ENCODE measurements at regions not wholly inside any gene's neighbourhood (a gene's known extent, or its start where the extent isn't known, plus 50 kb on each side); places are given as distances from the start of the nearest gene placed in this dataset.
"Not testable (repeated sequence)": the region's sequence is repeated elsewhere in the genome, so short reads cannot be mapped to it uniquely, and the experiment has no call there.

DNA sequence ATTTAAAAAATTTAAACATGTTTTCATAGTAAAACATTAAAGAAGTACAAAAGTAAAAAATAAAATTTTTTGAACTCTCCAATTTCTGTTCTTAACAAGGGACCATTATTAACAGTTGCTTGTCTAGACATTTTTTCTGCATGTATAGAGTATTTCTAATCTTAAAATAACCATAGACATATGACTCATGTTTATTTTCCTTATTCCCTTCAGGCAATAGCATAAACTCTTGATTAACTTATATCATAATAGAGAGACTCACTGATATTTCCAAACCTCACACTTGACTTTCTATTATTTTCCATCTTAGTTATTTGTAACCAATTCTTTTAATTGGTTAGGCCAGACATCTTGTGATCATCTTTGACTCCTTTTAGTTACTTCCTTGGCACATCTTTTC, 325.6 kb upstream of the SOX14 start:
- DNase-seq (ENCODE audit: low spot score), result no peak

DNA sequence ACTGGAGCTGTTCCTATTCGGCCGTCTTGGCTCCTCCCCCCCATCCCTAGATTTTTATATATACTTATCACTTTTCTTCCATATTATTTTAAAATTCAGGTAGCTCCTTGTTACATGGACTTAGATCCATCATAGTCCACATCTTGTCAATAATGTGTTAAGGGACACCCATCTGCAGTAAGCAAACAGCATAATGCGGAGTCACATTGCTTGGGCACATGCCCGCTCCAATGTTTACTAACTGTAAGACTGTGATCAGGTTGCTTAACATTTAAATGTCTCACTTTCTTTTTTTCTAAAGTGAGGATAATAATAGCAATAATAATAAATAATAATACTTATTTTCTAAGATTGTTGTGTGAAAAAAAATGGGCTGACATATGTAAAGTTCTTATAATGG, 303.2 kb upstream of the SOX14 start:
- DNase-seq (ENCODE audit: low spot score), result no peak

DNA sequence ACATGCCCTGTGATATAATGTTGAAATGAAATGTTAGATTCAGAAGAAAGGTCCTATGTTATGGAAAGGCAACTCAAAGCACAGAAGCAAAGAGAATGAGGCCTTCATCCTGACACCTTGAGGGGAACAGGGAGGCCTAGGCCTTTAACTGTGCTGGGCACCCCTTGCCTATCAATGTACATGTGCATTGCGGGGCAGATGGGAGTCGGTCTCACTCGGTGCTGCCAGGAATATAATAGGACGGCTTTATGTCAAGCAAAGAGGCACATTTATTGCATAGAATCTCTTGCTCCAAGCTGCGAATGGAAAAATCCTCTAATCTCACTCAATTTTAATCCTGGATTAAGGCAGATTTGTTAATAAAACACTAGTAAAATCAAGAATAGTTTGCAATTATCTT, 301.0 kb upstream of the SOX14 start:
- no peak for DNase-seq (ENCODE audit: low spot score)

DNA sequence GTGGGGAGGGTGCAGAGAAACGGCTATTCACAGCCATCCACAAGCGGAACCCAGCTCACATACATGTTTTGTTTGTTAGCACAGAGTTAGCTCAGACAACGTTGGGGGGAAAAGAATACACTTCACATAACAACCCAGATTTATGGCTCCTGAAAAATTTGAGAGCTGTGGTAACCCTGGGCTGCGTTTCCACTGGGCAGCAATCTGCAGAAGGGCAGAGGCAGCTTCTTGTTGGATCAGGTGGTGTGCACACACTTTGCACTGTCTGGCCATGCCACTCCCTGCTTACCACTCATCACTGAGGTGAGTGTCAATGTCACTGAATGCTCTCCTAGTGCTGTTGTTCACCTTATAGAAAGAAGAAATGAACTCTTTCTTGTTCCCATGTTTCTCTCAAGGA, 299.8 kb upstream of the SOX14 start:
- DNase-seq (ENCODE audit: low spot score), result no peak

DNA sequence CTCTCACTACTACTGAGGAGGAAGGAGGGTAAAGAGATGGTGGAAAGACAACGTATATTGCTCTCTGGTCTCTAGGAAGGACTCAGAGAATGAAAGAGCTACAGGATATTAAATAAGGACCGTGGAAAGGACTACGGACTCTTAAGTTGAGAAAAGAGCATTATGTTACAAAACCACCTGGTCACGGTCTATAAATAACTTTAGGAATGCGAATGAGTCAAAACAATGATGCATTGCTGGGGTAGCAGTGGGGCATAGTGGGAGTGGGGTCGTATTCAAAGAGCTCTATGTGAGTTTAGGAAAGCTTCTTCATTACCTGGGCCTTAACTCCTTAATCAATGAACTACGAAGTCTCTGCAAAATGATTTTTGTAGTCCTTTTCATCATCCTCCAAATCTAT, 295.7 kb upstream of the SOX14 start:
- DNase-seq (ENCODE audit: low spot score), result no peak

DNA sequence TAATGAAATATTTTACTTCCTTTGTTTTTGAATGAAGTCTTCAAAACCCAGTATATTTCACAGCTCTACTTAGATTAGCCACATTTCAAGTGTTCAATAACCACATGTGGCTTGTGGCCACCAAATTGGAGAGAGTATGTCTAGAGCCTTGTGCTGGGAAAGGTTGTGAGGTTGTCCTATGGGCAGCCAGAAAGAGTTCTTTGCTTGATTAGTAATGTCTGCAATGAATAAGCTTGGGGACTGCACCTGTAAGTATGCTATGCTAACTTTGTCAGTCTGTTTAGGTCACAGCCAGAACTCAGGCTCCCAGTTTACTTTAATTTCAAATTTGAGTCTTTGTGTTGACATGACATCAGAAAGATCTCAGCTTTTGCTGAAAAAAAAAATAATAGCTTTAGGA, 294.9 kb upstream of the SOX14 start:
- DNase-seq (ENCODE audit: low spot score), result no peak

DNA sequence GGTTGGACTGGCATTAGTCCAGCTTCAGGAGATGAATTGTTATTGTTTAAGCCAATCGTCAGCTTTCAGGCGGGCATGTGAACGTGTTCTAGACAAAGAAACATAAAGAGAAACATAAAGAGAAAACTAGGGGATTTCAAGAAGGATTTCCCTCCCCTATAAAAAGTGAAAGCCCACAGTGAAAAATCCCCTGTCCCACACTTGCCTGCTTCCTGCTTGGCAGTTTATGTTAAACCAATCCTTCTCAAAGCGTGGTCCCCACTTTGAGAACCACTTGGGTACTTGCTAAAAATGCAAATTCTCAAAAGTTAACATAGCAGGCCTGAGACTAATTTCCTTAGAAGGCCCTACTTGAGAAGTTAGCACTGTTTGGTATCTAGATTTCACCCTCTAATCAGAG, 293.0 kb upstream of the SOX14 start:
- no peak for DNase-seq (ENCODE audit: low spot score)

DNA sequence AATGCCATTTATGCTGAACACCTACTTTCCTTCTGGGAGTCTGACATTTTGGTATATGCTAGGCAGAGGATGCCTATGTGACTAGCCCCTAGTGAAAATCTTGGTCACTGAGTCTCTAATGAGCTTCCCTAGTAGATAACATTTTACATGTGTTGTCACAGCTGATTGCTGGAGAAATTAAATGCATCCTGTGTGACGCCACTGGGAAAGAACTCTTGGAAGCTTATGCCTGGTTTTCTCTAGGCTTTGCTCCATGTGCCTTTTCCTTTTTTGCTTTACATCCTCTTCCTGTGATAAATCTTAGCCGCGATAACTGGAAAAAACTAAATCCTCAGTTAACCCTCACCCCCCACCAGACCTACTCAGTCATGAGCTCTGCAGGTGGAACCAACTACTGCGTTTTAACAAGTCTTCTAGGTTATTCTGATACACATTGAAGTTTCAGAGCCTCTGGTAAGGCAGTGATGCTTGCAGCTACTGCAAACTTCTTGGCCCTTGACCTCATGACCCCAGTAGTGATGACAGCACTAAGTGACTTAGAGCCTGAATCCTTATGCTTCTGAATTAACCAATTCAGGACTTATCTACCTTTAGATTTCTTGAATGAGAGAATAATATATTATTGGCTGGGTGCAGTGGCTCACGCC, 292.4 kb upstream of the SOX14 start:
- no peak for DNase-seq (ENCODE audit: low spot score)

DNA sequence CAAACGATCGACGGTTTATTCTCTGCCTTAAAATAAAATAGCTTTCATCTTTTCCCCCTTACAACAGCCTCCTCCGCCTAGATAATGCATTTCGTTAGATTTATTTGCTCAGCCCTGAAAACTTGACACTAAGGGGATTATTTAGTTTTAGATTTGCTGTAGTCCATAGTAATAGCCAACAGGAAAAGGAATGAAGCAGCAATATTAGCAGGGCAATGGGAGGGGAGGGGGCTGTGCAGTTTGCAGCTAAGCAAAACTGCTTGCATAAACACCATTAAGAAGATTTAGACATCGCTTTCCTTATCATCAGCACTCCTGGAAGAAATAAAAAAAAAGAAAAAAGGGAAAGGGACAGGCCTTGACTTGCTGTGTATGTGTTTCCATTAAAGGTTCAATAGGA, 286.5 kb upstream of the SOX14 start:
- no peak for DNase-seq (ENCODE audit: low spot score)

DNA sequence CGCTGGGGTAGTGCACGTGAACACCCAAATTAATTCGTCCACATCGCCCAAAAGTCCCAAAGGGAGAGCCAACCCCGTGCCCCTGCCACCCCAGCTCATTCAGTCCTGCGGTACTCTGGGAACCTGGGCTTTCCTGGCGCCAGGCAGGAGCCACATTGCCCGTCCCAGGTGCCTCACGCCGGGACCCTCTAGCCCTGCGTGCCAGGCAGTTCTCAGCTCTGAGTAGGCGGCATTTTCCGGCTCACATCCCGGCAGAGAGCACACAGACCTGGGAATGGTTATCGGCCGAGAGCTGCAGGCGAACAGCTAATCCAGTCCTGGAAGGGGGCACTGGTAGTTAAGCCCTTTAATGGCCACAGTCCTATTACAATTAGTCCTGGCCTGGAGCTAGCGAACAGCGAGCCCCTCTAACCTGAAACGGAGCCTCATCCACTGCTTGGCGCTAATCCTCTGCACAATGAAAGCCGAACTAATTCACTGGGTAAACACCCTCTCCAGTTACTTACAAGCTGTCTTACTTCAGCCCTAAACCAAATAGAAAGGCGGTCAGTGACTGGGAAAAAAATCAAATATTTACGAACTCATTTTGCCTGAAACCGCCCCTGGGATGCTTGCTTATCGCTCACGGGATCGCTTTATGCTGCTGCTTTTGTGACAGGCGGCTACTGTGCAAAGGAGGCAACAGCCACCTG, 254.6 kb upstream of the SOX14 start:
- no peak for DNase-seq (ENCODE audit: low spot score)

DNA sequence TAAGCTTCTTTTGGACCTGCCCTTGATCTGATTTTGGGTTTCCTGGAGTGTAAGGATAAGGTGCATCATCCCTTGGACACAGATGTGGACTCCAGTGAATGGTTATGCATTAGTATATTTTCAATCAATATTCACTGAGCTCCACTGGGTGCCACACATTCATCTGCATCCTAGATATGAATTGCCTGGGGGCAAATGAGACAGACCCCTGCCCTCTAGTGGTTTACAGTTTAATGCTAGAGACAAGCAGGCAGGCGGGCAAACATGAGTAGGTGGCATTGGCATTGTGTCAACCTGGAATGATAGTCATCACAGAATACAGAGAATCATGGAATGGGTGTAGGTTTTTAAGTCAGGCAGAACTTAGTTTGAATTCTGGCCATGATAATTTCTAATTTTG, 252.5 kb upstream of the SOX14 start:
- DNase-seq (ENCODE audit: low spot score), result no peak

DNA sequence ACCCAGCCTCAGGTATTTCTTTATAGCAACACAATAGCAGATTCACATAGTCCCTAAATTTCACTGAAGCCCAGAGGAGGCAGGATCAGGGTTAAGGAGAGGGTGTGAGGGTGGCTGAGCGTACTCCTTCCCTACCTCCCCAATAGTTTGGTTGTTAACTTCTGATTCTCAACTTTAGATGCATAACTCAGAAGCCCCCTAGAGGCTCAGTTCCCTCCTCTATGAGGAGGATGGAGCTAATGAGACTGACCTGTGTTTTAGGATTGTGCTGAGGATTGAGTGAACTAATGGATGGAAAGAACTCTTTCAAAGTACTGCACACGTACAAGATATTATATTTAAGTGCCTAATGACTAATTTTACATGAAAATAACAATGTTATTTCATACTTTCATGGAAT, 249.3 kb upstream of the SOX14 start:
- no peak for DNase-seq (ENCODE audit: low spot score)

DNA sequence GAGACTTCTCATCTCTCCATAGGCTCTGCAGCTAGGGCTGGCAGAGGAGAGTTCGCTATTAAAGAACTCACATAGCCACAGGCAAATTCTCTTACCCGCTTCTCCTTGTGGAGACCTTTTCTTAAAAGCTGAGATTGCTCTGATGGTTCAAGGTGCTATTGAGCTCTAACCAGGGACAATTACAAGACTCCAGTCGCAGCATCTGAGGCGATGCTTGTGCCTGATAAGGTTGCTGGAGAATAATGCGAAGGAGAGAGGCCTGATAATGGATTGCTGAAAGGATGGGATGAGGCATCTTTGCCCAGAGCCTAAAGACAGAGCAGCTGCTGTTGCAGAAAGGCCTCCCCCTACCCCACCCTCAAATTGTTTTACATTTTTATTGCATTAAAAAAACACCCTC, 244.5 kb upstream of the SOX14 start:
- no peak for DNase-seq (ENCODE audit: low spot score)

DNA sequence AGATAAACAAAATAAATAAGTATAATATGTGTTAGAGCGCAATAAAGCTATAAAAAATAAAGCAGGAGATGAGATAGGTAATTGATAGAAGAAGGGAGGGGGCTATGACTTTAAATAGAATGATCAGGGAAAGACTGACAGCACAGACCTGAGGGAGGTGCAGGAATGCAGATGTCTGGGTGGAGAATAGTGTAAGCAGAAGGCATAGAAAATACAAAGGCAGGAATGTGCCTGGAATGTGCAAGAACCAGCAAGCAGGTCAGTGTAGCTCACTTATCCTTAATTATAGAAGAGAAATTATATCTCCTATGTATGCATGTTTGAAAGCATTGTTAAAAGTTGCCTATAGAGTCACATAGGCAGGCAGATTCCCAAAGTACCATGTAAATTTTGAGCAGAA, 239.4 kb upstream of the SOX14 start:
- DNase-seq (ENCODE audit: low spot score), result no peak

DNA sequence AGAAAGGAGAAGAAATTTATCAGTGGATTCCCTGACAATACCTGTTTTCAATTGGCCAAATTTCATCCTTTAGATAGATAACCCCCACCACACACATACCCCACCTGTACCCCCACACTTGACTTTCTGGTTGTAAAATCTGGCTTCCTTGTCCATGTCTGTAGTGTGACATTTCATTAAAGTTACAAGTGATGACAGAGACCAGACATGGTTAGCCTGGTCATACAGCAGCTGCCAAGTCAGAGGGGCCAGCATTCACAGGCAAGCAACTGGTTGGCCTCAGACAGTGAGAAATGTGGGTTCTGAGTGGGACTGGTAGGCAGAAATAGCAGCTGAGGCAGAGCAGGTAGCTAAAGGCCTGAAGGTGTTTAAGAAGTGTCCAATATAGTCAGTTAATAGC, 238.6 kb upstream of the SOX14 start:
- no peak for DNase-seq (ENCODE audit: low spot score)

DNA sequence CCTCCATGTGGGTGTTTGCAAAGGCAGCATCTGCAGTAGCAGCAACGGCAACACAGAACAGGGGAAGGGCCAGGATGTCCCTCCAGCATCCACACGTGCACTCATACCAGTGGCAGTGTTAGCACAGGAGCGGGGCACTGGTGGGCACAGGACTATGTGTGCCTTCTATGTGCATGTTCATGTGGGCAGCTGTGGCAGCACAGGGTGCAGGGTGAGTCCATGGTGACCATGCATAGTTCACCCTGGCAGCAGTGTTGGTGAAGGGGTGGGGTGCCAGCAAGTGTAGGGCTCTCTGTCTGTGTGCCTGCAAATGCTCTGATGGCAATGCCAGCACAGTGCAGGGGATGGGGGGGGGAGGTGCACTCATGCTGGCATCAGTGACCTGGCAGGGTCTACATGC, 222.1 kb upstream of the SOX14 start:
- no peak for DNase-seq (ENCODE audit: low spot score)

DNA sequence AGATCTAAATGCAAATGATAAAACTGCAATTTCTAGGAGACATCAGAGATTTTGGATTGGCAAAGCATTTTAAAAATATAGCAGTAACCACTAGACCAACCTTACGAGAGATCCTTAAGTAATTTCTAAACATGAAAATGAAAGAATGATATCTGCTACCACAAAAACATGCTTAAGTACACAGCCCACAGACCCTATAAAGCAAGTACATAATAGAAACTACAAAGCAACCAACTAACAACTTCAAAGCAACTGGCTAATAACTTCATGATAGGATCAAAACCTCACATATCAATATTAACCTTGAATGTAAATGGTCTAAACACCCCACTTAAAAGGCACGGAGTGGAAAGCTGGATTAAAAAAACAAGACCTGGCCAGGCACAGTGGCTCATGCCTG, 209.9 kb upstream of the SOX14 start:
- no peak for DNase-seq (ENCODE audit: low spot score)

DNA sequence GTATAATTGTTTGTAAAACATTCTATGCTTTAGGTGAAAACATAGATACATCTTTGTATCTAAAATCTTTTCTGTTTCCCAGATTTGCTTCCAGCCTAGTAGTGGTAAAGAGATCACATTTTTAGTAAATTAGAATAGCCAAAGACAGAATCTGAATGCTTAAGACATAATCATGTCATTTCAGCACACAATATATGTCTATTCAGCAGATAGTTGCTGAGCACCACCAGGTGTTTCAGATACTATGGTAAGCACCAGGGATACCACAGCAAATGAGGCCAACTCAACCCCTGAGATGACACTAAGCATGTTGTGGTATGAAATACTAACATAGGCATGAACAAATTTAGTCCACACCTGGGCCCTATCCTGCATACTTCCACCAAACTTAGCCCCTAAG, 195.2 kb upstream of the SOX14 start:
- DNase-seq (ENCODE audit: low spot score), result no peak

DNA sequence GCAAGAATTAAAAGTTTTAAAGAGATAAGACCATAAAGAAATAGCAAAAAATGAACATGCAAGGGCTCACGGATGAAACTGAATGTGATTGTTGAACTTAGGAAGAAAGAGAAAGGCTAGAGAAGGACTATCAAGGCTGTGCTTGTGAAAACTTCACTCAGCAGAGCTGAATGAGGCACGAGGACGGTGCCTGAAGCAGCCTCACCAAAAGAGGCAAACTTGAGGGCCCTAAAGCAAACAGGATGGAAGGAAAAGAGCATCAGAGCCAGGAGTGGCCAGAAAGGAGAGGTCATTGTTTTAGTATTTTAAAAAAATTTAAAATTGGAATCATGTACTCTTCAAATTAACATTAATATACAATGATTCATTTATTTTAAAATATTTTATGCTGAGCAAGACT, 191.2 kb upstream of the SOX14 start:
- DNase-seq (ENCODE audit: low spot score), result no peak

DNA sequence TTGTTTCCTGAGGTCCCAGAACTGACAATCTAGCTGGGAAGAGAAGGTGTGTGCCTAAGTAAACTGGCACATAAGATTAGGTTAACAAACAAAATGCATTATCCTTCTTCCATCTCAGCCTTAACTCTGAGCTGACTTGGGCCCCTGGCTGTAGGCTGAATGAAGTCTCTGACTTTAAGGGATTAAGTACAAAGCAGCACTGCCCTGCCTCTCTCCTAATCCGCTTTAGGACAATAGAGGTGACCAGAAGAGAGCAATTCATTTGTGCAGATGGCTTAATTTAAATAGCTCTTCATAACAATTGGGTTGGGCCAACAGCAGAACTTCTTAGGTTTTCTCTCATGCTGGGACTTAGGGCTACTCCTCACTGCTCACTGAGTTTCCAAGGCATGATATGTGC, 181.6 kb upstream of the SOX14 start:
- no peak for DNase-seq (ENCODE audit: low spot score)

DNA sequence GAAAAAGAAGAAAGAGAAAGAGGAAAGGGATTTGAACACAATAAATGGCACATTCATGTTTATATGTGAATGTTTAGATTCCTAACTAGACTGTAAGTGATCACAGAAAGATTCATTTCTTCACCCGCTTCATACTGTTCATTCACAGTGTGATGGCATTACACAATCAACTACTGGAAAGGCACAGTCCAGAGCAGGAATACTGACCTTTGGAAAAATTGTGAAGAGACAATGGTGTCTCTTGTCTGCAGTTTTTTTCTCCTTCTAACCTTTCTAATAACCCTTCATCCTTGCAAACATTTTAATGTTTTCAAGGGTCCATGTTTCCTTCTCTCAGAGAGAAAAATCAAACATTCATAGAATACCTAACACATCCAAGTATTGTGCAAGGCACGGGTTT, 180.9 kb upstream of the SOX14 start:
- no peak for DNase-seq (ENCODE audit: low spot score)

DNA sequence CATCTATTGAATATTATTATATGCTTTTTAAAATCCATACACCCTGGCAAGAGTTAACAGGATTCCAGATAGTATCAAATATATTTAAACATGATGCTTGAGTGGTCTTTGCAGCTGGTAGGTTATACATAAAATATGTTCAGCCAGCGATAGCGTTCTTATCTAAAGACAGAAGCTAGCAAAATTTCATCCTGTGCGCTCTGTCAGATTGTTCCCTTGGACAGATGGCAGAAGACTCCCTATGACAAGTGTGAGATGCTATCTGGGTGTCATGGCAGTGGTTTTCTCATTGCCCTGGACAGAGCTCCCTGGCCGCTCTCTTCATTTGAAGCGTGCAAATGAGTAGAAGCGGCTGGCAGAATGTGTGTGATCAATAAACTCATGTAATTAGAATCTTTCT, 175.2 kb upstream of the SOX14 start:
- no peak for DNase-seq (ENCODE audit: low spot score)

DNA sequence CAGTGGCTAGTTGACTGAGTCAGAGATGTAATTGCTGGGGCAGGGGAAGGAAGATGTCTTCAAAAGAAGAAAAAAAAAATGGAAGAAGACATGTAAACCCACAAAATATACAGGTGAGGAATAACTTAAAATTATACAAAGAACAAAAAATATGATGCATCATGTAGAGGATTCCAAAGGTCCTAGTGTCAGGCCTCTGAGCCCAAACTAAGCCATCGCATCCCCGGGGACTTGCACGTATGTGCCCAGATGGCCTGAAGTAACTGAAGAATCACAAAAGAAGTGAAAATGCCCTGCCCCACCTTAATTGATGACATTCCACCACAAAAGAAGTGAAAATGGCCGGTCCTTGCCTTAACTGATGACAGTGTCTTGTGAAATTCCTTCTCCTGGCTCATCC, 168.7 kb upstream of the SOX14 start:
- DNase-seq (ENCODE audit: low spot score), result not testable (repeated sequence)

DNA sequence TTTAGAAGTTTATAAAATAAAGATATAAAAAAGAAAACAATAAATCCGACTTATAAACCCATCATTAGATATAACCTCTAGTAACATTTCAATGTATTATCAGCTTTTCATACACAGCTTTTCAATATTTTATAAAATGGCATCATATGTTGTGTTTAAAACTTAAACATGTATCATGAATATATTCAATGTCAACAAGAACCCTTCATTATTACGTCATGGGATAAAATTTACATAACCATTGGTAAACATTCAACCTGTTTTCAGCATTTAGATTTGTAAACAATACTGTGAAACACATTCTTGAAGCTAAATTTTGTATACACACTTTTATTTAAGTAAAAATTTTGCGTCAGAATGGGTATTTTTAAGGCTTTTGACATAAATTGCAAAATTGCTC, 153.4 kb upstream of the SOX14 start:
- no peak for DNase-seq (ENCODE audit: low spot score)

Measured in kidney capillary endothelial cell (primary cell).